GM19043 (cell line): ENCODE measurements at regions not wholly inside any gene's neighbourhood (a gene's known extent, or its start where the extent isn't known, plus 50 kb on each side); places are given as distances from the start of the nearest gene placed in this dataset.
"Not testable (repeated sequence)": the region's sequence is repeated elsewhere in the genome, so short reads cannot be mapped to it uniquely, and the experiment has no call there.

Experiments used
- ATAC-seq: cut with Tn5 transposase; IDR thresholded peaks from one replicate; pipeline ENCODE4 v1.9.1; 2021; ENCODE audit warnings: low read depth; ENCODE audit not compliant: unreplicated experiment

- ATAC-seq, result no peak
These were observed 172.4 kb downstream of the ABCA8 start for GRCh38 chr17:68782789-68783188.

- ATAC-seq, result no peak
These were observed 174.6 kb downstream of the ABCA8 start for GRCh38 chr17:68780596-68780995.

GRCh38 chr17:68778726-68779125 lies 176.5 kb downstream of the ABCA8 start:
- ATAC-seq, result no peak

- no peak for ATAC-seq
These were observed 176.9 kb upstream of the FAM20A start for GRCh38 chr17:68777856-68778694.

GRCh38 chr17:68777243-68777855 lies 176.2 kb upstream of the FAM20A start:
- ATAC-seq, result no peak

GRCh38 chr17:68776451-68776850 lies 175.3 kb upstream of the FAM20A start:
- no peak for ATAC-seq

- ATAC-seq, result no peak
These were observed 174.8 kb upstream of the FAM20A start for GRCh38 chr17:68775969-68776368.

- ATAC-seq, result no peak
These were observed 174.2 kb upstream of the FAM20A start for GRCh38 chr17:68775318-68775717.

GRCh38 chr17:68771867-68772515 lies 170.8 kb upstream of the FAM20A start:
- ATAC-seq, result peak; percentile 56

- no peak for ATAC-seq
These were observed 167.6 kb upstream of the FAM20A start for GRCh38 chr17:68768804-68769203.

- ATAC-seq, result no peak
These were observed 165.5 kb upstream of the FAM20A start for GRCh38 chr17:68766640-68767039.

GRCh38 chr17:68763562-68763961 lies 162.4 kb upstream of the FAM20A start:
- ATAC-seq, result no peak

- no peak for ATAC-seq
These were observed 161.7 kb upstream of the FAM20A start for GRCh38 chr17:68762911-68763310.

- no peak for ATAC-seq
These were observed 158.9 kb upstream of the FAM20A start for GRCh38 chr17:68760141-68760475.

- peak; percentile 88 for ATAC-seq
These were observed 158.4 kb upstream of the FAM20A start for GRCh38 chr17:68759343-68760140.

- no peak for ATAC-seq
These were observed 157.8 kb upstream of the FAM20A start for GRCh38 chr17:68759002-68759342.

GRCh38 chr17:68757866-68758757 lies 156.9 kb upstream of the FAM20A start:
- not testable (repeated sequence) for ATAC-seq

- ATAC-seq, result no peak
These were observed 153.0 kb upstream of the FAM20A start for GRCh38 chr17:68753985-68754769.

- ATAC-seq, result no peak
These were observed 149.0 kb upstream of the FAM20A start for GRCh38 chr17:68750208-68750562.
